ENCODE measurements at regions not wholly inside any gene's neighbourhood (a gene's known extent, or its start where the extent isn't known, plus 50 kb on each side); places are given as distances from the start of the nearest gene placed in this dataset.

GRCh38 chr7:52209614-52210013, 825.8 kb upstream of the POM121L12 start:
- Histone ChIP-seq H3K36me3 (no peaks in the 10 kb centered on the region), H3K27me3 (ENCODE audit: low read depth) (no peaks in the 10 kb centered on the region), H3K4me3 (no peak overlapping the region), H3K4me1 (no peaks in the 10 kb centered on the region), H3K9me3 (replicated peaks) (peaks cover 12% of the 10 kb centered on the region), H3K27ac (replicated peaks) (no peak overlapping the region)
- DNase-seq = no peak
- intact Hi-C loops (cut with micrococcal nuclease) = no loop called here
- no peak for TF ChIP-seq CTCF (IDR thresholded peaks at IDR 0.05; ENCODE audit: borderline replicate concordance)

GRCh38 chr7:52197221-52197620, 838.2 kb upstream of the POM121L12 start:
- Histone ChIP-seq H3K9me3 (replicated peaks) (no peaks in the 10 kb centered on the region), H3K27me3 (ENCODE audit: low read depth) (no peaks in the 10 kb centered on the region), H3K4me1 (no peaks in the 10 kb centered on the region), H3K4me3 (no peak overlapping the region), H3K27ac (replicated peaks) (no peak overlapping the region), H3K36me3 (no peaks in the 10 kb centered on the region)
- no peak for DNase-seq
- no peak for TF ChIP-seq CTCF (IDR thresholded peaks at IDR 0.05; ENCODE audit: borderline replicate concordance)
- intact Hi-C loops (cut with micrococcal nuclease) = no loop called here

- Histone ChIP-seq H3K27me3 (ENCODE audit: low read depth) (no peaks in the 10 kb centered on the region), H3K36me3 (no peaks in the 10 kb centered on the region), H3K4me3 (no peak overlapping the region), H3K9me3 (replicated peaks) (no peaks in the 10 kb centered on the region), H3K27ac (replicated peaks) (no peak overlapping the region), H3K4me1 (no peaks in the 10 kb centered on the region)
- intact Hi-C loops (cut with micrococcal nuclease) = no loop called here
- no peak for TF ChIP-seq CTCF (IDR thresholded peaks at IDR 0.05; ENCODE audit: borderline replicate concordance)
- no peak for DNase-seq
These were observed 839.8 kb upstream of the POM121L12 start for GRCh38 chr7:52195664-52196063.

GRCh38 chr7:52189153-52189778, 846.2 kb upstream of the POM121L12 start:
- peaks cover 16% of the 10 kb centered on the region for H3K9me3 ChIP-seq (replicated peaks)
- intact Hi-C loops (cut with micrococcal nuclease) = no loop called here

GRCh38 chr7:52184006-52184703, 851.3 kb upstream of the POM121L12 start:
- no peaks in the 10 kb centered on the region for H3K4me1 ChIP-seq
- TF ChIP-seq CTCF (IDR thresholded peaks at IDR 0.05; ENCODE audit: borderline replicate concordance) = no peak
- intact Hi-C loops (cut with micrococcal nuclease) = no loop called here
- H3K36me3 ChIP-seq = no peaks in the 10 kb centered on the region
- H3K27ac ChIP-seq (replicated peaks) = no peak overlapping the region
- H3K9me3 ChIP-seq (replicated peaks) = peaks cover 19% of the 10 kb centered on the region
- no peak for DNase-seq
- H3K4me3 ChIP-seq = no peak overlapping the region
- no peaks in the 10 kb centered on the region for H3K27me3 ChIP-seq (ENCODE audit: low read depth)

More at GRCh38 chr7:52189153-52189778, 846.2 kb upstream of the POM121L12 start:
- H3K27ac ChIP-seq (replicated peaks) = no peak overlapping the region
- no peak for TF ChIP-seq CTCF (IDR thresholded peaks at IDR 0.05; ENCODE audit: borderline replicate concordance)
- H3K4me1 ChIP-seq = no peaks in the 10 kb centered on the region
- H3K4me3 ChIP-seq = no peak overlapping the region
- no peak for DNase-seq
- H3K27me3 ChIP-seq (ENCODE audit: low read depth) = no peaks in the 10 kb centered on the region
- no peaks in the 10 kb centered on the region for H3K36me3 ChIP-seq
